Suprapubic skin (tissue), 3 donors: ENCODE measurements at regions not wholly inside any gene's neighbourhood (a gene's known extent, or its start where the extent isn't known, plus 50 kb on each side); places are given as distances from the start of the nearest gene placed in this dataset.

Experiments
- CTCF ChIP-seq, 2 donors: fragments of 200-600 bp in 1 of 2; fragments of 450-650 bp in 1 of 2; sonication (generic) in 1 of 2; IDR thresholded peaks; one replicate each; pipeline ENCODE4 v1.5.1; 2016 to 2019; ENCODE audit warnings: antibody characterized with exemption in 2 of 2, mild to moderate bottlenecking in 1 of 2, moderate library complexity in 1 of 2
- POLR2A ChIP-seq, 2 donors: fragments of 450-650 bp; IDR thresholded peaks; one replicate each; pipeline ENCODE4 v1.6.1; 2017; ENCODE audit warnings: antibody characterized with exemption in 2 of 2, mild to moderate bottlenecking in 2 of 2, moderate library complexity in 2 of 2

GRCh38 chr5:102625928-102626327, 127.1 kb upstream of the SLCO6A1 start:
- TF ChIP-seq CTCF (IDR thresholded peaks at IDR 0.05), result no peak
- TF ChIP-seq POLR2A (IDR thresholded peaks at IDR 0.05), result no peak
